COLO668 (cell line): ENCODE measurements at regions not wholly inside any gene's neighbourhood (a gene's known extent, or its start where the extent isn't known, plus 50 kb on each side); places are given as distances from the start of the nearest gene placed in this dataset.

Source experiments
- DNase-seq: peaks from one replicate; lab custom pipeline; 2025; ENCODE audit not compliant: unreplicated experiment; lab: John Stamatoyannopoulos, UW

DNA sequence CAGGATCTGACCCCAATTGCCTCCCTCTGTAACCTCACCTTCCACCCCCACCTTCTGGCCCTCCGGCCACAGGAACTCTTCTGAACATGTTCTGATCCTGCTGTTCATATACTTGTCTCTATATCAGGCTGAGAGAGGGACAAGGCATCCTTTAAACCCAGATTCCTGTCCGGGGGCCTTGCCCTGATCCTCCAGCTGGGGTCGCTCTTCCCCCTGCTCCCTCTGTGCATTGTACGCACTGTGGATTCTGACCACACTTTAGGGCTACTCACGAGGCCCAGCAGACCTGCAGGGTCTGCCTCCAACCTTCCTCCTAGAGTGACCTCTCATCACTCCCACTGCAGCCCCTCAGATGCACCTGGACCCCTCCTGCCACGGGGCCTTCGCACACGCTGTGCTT, 269.3 kb downstream of the UQCRFS1 start:
- peak; percentile 1 for DNase-seq

DNA sequence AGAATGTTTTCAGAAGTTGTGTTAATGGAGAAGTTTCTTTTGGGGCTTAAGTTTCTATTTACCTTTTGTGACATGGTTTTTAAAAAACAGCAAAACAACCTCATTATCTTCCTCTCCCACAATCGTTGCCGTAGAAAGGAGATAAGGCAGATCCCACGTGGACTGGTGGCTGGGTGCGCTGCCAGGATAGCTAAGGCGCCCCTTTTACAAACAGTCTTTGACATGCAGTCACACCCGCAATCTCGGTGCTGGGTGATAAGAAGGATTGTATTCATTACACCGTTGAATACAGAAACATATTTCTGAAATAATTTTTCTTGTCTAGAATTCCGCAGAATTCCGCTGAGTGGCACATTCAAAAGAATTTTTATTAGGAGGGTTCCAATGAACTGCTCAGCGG, 271.1 kb downstream of the UQCRFS1 start:
- no peak for DNase-seq

DNA sequence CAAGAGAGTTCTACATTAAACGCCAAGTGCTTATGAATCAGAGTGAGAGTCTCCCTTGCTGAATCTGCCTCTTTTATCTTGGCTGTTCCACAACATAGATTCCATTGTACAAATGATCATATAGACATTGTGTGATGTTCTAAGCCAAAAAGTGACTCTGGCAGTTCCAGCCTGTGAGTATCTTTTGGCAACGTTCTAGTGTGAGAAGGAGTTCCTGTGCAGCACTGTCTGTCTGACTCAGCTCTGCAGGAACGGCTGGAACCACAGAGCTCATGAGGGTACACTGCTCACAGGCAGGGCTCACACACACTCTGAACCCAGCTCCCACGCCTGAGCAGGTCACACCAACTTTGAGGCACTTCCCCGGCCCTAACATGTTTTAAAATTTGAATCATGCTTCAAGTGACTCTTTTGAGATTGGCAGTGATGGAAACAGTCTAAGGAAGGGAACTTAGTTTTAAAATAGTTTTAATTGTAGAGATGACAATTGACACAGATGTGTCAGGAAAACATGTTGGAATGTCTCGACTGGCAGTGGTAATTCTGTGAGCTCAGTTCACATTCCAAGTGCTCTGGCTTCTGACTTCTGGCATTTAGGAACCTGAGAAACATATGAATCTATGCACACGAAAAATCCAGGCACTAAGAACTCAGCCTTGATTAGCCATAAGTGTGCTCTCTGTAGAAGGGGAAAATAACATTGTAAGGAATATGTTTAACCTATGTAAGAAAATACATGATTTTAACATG, 272.0 kb downstream of the UQCRFS1 start:
- DNase-seq = no peak

DNA sequence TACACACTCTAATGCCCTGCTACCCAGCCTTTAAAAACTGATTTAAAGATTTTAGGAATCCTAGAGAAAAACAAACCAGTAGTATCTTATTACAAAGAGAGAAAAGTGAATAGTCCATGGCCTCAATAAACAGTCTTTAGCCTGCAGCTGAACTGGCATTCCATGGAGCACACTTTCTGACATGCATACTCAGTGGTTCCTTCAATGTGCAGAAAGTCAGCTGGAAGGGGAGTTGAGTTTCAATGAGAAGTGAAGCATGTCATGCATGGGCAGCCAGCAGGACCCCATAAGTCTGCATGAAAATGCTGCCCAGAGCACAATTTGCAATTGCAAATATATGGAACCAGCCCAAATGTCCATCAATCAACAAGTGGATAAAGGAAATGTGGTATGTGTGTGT, 273.7 kb downstream of the UQCRFS1 start:
- no peak for DNase-seq

DNA sequence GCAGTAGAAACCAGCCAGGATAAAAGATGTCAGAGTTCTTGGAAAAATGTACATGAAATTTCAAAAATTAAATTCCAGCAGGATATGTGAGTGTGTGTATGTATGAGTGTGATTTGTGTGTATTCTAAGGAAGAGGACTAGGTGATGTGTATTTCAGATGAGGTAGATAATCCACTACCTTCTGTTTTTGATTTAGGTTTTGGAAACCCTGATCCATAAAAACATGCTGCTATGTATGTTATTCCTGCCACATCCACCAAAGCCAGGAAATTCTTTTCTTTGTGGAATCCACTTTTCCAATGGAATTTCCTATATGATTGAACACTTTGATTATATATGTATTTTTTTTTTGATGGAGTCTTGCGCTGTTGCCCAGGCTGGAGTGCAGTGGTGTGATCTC, 276.9 kb downstream of the UQCRFS1 start:
- no peak for DNase-seq

DNA sequence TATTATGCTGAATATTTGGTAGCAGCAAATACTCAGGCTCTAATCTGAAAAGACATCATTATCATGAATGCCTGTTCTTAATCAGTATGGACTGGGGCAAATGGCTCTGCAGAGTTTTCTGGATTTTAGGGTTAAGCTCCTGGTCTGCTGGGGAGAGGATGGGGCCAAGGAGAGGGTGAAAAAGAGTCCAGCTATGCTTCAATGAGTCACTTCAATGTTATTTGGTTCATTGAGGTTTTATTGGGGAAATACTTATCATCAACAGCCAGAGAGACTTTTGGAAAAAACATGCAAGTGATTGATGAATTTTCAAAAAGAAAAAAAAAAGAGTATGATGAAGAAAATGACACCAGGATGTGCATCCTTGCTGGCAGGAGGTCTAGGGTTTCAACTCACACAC, 278.3 kb downstream of the UQCRFS1 start:
- DNase-seq = no peak

DNA sequence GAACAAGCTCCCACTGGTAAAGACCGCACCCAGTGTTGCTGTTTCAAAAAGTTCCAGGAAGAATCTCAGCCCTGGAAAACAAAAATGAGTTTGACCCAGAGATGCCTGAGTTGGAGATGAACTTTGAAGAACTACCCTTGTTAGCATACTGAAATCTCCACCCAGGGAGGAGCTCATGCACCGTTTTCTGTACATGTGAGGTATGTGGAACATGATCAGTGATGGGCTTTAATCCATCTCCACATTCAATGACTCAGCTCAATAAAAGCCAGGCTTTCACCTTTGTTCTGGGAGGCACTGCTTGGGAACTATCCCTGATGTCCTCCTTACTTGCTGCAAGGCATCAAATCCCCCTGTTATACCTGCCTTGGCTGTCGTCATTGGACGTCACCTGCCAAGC, 279.9 kb downstream of the UQCRFS1 start:
- no peak for DNase-seq

DNA sequence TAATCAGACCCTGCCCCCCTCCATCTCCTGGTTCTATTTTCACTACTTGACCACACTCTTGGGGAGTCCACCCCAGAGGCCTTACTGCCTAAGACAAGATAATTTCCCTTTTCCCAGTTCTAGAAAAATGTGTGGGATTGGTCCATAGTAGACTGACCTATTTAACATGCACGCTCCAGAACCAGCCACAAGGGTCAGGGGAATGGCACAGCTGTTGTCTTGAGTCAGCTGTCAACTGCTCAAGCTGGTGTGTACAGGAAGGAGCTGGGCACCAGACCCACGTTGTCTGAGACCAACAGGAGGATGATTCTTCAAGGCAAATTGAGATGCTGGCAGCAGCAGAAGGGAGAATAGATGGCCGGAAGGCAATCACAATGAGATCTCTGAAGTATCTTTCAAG, 280.5 kb downstream of the UQCRFS1 start:
- no peak for DNase-seq

DNA sequence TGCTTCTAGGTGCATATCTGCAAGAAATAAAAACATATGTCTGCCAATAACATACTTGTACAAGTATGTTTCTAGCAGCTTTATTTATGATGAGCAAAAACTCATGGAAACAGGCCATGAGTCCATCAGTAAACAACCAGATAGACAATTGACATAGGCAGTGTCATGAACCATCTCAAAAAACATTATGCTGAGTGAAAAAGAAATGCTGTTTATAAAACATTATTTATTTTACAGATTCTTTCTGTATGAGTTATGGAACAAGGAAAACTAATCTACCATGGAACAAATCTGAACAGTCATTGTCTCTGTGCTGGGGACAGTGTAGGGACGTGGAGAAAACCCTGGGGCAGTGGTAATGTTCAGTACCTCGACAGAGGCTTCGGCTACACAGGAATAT, 283.9 kb downstream of the UQCRFS1 start:
- DNase-seq = no peak

DNA sequence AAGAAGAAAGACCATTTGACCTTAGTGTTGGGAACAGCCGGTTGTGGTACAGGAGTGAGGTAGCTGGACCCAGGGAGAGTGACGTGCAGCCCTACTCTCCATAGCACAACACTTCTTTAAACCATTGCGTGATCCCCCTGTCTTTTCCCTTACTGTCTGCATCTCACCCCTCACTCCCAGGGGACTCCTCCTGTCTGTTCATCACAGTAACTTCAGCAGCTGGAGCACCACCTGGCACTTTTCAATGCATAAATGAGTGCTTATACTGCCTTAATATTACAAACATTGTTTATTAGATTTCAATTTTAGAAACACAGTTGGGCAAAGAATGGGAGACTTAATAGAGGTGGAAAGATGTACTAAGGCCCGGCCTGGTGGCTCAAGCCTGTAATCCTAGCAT, 285.5 kb downstream of the UQCRFS1 start:
- no peak for DNase-seq

DNA sequence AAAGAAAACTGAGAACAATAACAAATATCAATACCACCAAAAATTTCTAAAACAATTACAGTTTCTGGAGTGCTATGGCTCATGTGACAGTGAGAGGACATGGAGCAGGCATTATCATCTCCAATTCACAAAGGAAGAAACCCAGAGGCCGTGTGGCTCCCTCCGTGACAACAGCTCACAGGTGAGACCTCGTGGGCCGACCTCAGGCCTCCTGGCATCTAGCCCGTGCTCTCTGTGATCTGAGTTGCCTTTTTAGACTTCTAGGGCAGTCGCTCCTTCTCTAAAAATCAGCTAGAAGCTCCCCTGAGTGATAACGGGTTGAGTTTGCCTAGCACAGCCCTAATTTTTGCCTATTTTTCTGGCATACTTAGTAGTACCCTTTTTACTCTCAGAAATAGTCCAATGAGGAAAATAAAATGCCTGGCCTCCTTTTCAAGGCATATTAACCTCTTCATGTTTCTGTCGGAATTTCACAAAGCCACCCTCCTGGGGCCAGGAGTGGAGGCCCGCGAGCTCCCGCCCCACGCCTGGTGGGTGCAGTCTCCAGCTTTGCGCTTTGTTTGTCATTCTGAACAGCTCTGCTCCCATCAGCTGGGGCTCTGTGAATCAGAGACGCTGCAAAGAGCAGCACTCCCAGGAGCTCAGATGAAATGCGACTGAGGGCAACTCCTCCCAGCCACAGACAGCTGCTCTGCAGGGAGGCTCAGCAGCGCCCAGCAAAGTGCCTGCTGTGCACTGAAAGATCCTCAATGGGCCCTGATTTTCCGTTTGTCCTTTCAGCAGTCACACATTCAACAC, 292.5 kb downstream of the UQCRFS1 start:
- no peak for DNase-seq

DNA sequence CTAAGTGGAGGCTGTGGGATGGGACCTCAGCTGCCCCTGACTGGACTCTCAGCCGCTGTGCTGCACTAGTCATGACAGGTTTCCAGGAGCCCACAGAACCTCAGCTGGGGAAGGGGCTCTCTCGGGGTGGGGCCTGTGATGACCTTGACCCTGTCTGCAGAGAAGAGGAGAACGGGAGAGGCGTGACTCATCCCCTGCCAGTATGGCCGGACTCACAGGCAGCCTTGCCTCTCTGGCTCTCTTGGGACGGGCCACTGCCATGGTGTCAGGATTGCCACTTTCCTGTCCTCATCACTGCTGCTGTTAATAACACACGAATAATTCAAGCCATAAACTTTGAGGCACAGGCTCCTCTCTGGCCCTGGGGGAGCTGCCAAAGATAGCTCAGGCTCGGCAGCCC, 295.3 kb downstream of the UQCRFS1 start:
- no peak for DNase-seq

DNA sequence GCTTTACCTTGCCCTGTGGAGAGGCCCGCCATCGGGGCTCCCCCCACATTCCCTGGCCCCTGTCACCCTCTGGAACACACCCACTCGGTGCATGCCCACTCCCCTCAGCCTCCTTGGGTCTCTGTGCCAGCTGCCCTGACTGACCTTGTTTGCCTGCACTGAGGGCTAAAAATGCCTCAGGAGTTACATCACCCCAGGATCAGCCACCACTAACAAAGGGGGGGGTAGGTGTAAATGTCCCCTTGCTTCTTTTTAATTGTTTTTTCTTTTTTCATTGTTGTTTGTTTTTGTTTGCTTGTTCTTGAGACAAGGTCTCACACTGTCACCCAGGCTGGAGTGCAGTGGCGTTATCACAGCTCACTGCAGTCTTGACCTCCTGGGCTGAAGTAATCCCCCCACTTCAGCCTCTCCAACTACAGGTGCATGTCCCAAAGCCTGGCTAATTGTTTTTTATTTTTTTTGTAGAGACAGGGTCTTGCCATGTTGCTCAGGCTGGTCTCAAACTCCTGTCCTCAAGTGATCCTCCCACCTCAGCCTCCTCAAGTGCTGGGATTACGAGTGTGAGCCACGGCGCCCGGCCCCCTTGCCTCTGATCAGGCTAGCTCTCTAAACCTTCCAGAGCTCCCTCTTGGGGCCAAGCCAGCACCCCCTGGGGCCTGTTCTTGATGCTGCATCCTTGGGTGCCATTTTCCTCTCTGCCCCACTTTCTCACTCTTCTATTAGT, 297.1 kb downstream of the UQCRFS1 start:
- DNase-seq = no peak

DNA sequence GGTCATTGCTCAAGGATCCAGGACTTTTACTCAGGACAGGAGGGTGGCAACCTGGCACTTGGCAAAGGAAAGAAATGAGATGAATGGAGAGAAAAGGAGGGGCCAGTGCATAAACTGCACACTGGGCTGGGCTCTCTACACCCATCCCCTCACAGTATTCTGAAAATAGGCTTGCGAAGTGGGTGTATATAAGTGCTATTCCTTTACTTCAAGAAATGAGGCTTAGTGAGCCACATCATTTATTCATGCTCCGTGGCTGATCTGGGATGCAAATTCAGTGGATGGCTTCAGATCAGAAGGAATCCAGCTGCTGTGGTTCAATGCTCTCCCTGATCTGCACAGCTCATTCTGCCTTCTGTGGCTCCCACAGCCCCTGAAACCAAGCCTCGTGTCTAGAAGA, 297.7 kb downstream of the UQCRFS1 start:
- DNase-seq = no peak

DNA sequence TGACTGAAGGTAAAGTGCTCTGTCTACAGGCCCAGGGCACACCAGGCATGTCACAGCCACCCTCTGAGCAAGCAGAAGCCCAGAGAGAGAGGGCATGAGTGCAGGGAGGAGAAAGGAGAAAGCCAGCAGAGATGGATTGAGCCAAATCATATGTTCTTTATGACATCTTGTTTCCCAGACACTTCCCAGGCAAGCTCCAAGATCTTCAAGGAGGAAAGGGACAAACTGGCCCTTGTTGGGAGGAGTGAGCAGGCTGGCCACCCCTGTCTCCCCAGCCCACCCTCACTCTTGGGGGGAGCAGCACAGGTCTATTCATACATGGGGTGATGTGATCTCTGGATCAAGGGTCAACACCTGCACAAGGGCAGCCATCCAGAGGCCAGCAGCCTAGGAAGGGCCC, 298.8 kb downstream of the UQCRFS1 start:
- DNase-seq = no peak

DNA sequence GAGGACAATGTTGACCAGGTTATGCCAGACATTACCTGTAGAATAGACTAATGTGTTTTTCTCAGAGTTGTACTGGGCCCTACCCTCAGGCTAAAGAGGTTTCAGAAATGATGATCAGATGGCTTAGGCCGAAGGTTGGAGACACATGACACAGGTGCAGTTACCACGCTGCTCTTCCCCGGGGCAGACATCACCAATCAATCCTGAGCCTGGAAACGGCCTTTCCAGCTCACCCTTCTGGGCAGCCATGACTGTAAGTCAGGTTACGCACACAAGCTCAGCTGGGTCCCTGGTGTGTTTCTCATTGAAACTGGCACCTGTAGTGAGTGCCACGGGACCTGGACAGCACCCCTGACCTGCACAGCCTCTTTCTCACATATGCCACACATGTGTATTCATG, 299.3 kb downstream of the UQCRFS1 start:
- no peak for DNase-seq

DNA sequence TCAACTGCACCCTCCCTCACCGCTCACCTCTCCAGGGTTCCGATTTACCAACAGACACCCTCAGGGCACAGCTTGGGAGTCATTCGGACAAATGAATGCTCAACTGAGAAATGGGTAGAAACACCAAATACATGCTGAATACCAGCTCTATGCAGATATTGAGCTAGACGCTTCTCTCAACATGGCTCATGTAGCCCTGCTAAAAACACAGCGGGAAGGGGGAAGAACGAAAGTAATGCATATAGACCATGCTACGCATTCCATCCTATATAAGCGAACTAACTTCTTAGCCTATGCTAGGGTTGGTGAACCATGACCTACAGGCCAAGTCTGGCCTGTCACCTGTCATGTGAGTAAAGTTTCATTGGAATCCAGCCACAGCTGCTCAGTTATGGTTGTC, 304.0 kb downstream of the UQCRFS1 start:
- DNase-seq = no peak

DNA sequence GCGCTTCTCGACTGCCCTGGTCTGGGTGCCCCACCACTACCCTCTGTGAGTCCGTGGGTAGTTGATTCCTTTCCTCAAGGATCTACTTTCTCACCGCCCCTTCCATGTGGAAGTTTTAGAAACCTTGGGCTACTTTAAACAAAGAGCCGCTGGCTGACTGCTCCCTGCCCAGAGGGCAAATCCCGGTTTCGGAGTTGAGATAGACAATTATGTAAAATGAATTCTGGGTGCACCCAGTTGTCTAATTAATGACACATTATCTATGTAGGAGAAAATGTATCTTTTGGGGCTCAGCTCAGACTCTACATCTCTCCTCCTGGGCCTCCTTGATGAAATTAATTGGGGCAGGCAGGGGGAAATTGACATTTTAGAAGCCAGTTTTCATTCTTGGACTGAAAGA, 305.4 kb downstream of the UQCRFS1 start:
- DNase-seq = no peak

DNA sequence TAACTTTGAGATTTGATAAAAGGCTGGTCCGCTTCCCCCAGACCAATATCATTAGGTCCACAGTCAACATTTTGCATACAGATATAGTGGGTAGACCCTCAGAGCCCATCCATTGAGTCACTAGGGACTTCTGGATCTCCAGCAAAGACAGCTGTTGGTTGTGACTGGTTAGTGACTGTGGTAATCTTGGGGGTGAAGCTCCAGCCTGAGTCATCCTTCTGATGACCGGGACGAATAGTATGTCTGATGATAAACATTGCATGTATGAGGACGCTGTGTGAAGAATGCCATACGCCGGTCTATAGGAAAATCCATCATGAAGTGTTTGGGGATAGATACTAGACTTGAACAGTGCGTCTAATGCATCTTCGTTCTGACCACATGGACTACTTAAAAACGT, 307.0 kb downstream of the UQCRFS1 start:
- DNase-seq = no peak

DNA sequence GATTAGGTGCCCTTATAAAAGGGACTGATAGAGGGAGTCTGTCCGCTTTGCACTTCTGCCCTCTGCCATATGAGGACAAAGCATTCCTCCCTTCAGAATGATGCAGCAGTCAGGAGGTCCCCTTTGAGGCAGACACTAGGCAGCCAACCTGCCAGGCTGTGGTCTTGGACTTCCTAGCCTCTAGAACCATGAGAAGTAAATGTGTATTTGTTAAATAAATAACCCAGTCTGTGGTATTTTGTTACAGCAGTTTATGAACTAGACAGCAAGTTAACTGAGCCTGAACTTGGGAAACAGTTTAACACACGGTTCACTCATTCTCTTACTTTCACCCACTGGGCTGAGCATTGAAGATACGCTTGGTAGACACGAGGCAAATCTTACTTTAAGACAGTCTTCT, 313.2 kb downstream of the UQCRFS1 start:
- DNase-seq = no peak

DNA sequence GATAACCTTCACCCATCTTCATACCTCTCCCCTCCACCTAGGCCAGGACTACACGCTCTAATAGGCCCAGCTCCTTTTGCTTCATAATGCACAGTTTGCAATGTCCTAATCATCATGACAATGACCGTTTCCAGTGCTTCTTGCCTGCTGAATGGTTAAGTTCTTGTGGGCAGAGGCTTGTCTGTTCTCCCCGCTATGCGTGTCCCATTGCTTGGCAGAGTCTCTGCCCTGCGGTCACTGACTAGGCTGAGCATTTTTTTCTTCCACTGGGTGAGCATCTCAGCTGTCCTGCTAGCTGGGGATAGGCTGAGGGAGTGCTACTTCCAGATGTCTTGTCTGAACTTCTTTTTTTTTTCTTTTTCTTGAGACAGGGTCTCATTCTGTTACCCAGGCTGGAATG, 314.7 kb downstream of the UQCRFS1 start:
- DNase-seq = no peak
